Hepatocyte (in vitro differentiated cells): ENCODE measurements at regions not wholly inside any gene's neighbourhood (a gene's known extent, or its start where the extent isn't known, plus 50 kb on each side); places are given as distances from the start of the nearest gene placed in this dataset.

Source experiments
- DNase-seq: peaks from one replicate; pipeline ENCODE4 v3.0.0-alpha.2; 2016; ENCODE audit warnings: low spot score
- H2AFZ ChIP-seq: fragments of 200-600 bp; sonication (generic); 2 replicates; pipeline ENCODE4 v1.6.0; 2016; ENCODE audit warnings: antibody characterized with exemption, mild to moderate bottlenecking
- H3K27ac ChIP-seq: fragments of 200-600 bp; sonication (generic); 2 replicates; pipeline ENCODE4 v1.5.1; 2016; ENCODE audit warnings: mild to moderate bottlenecking
- H3K27me3 ChIP-seq: fragments of 200-600 bp; sonication (generic); 2 replicates; pipeline ENCODE4 v1.6.1; 2016
- H3K36me3 ChIP-seq: fragments of 200-600 bp; sonication (generic); replicated peaks from 2 replicates; pipeline ENCODE4 v1.5.1; 2016; ENCODE audit warnings: low read depth; ENCODE audit not compliant: insufficient read depth
- H3K4me1 ChIP-seq: fragments of 200-600 bp; sonication (generic); 2 replicates; pipeline ENCODE4 v1.5.1; 2016; ENCODE audit warnings: mild to moderate bottlenecking, moderate library complexity; ENCODE audit not compliant: insufficient read depth
- H3K4me2 ChIP-seq: fragments of 200-600 bp; sonication (generic); 2 replicates; pipeline ENCODE4 v1.6.0; 2016
- H3K4me3 ChIP-seq: fragments of 200-600 bp; sonication (generic); 2 replicates; pipeline ENCODE4 v1.5.1; 2016; ENCODE audit warnings: mild to moderate bottlenecking
- H3K79me2 ChIP-seq: fragments of 200-600 bp; sonication (generic); 2 replicates; pipeline ENCODE4 v1.6.0; 2017; ENCODE audit warnings: mild to moderate bottlenecking
- H3K9me2 ChIP-seq: fragments of 200-600 bp; sonication (generic); replicated peaks from 2 replicates; pipeline ENCODE4 v1.6.0; 2017; ENCODE audit warnings: mild to moderate bottlenecking; ENCODE audit not compliant: insufficient read depth
- H3K9me3 ChIP-seq: fragments of 200-600 bp; sonication (generic); 2 replicates; pipeline ENCODE4 v1.5.1; 2016; ENCODE audit warnings: low read depth, mild to moderate bottlenecking
- H4K20me1 ChIP-seq: fragments of 200-600 bp; sonication (generic); 2 replicates; pipeline ENCODE4 v1.6.0; 2016; ENCODE audit warnings: mild to moderate bottlenecking; ENCODE audit not compliant: insufficient read depth, poor library complexity, severe bottlenecking
- CTCF ChIP-seq: fragments of 200-600 bp; sonication (generic); IDR thresholded peaks from 2 replicates; pipeline ENCODE4 v1.5.1; 2016; ENCODE audit warnings: antibody characterized with exemption, mild to moderate bottlenecking; ENCODE audit not compliant: poor library complexity
- EZH2 ChIP-seq: fragments of 200-600 bp; sonication (generic); IDR thresholded peaks from 2 replicates; pipeline ENCODE4 v1.6.1; 2016; ENCODE audit warnings: antibody characterized with exemption, mild to moderate bottlenecking, borderline replicate concordance
- EZH2phosphoT487 ChIP-seq: fragments of 200-600 bp; sonication (generic); IDR thresholded peaks from one replicate; pipeline ENCODE4 v1.6.1; 2018; ENCODE audit warnings: antibody characterized with exemption, mild to moderate bottlenecking, low read depth, moderate library complexity; ENCODE audit not compliant: unreplicated experiment, severe bottlenecking
- WGBS: methylation state at CpG from one replicate; pipeline ENCODE4 v1.1.6; 2016; ENCODE audit warnings: low lambda C conversion rate; ENCODE audit errors: missing lambda C conversion rate; 5-methylcytosine and 5-hydroxymethylcytosine counted together

- peaks cover 70% of the 10 kb centered on the region for H3K79me2 ChIP-seq
- H3K4me2 ChIP-seq: no peak overlapping the region
- H3K4me1 ChIP-seq: peaks cover 5% of the 10 kb centered on the region
- H2AFZ ChIP-seq: no peak overlapping the region
- no peaks in the 10 kb centered on the region for H3K36me3 ChIP-seq
- no peaks in the 10 kb centered on the region for H3K27me3 ChIP-seq
- no peak for DNase-seq
- H3K9me3 ChIP-seq: no peaks in the 10 kb centered on the region
- no peaks in the 10 kb centered on the region for H3K9me2 ChIP-seq
- WGBS: 83% methylated on average over 1 of the region's 1 CpG
- H3K4me3 ChIP-seq: no peak overlapping the region
- H4K20me1 ChIP-seq: no peaks in the 10 kb centered on the region
- no peak overlapping the region for H3K27ac ChIP-seq
- TF ChIP-seq EZH2: no peak
- no peak for TF ChIP-seq CTCF
- no peak for TF ChIP-seq EZH2phosphoT487
Observed at GRCh38 chr6:144416773-144417172, 131.6 kb downstream of the UTRN start.

GRCh38 chr6:144417681-144418080 lies 132.5 kb downstream of the UTRN start:
- no peak for DNase-seq
- Histone ChIP-seq H3K4me2 (no peak overlapping the region), H3K79me2 (peaks cover 63% of the 10 kb centered on the region), H3K36me3 (no peaks in the 10 kb centered on the region), H3K4me3 (no peak overlapping the region), H3K27ac (no peak overlapping the region), H3K9me2 (no peaks in the 10 kb centered on the region), H4K20me1 (no peaks in the 10 kb centered on the region), H2AFZ (no peak overlapping the region), H3K4me1 (no peaks in the 10 kb centered on the region), H3K9me3 (no peaks in the 10 kb centered on the region), H3K27me3 (no peaks in the 10 kb centered on the region)
- TF ChIP-seq CTCF (no peak), EZH2phosphoT487 (no peak)

GRCh38 chr6:144418959-144419545 lies 133.9 kb downstream of the UTRN start:
- Histone ChIP-seq H3K27me3 (no peaks in the 10 kb centered on the region), H3K4me2 (no peak overlapping the region), H4K20me1 (no peaks in the 10 kb centered on the region), H3K79me2 (peaks cover 57% of the 10 kb centered on the region), H3K4me3 (no peak overlapping the region), H3K27ac (no peak overlapping the region), H3K9me3 (no peaks in the 10 kb centered on the region), H3K4me1 (no peaks in the 10 kb centered on the region), H3K9me2 (no peaks in the 10 kb centered on the region), H2AFZ (no peak overlapping the region), H3K36me3 (no peaks in the 10 kb centered on the region)
- no peak for TF ChIP-seq EZH2phosphoT487
- TF ChIP-seq CTCF: no peak
- no peak for TF ChIP-seq EZH2
- DNase-seq: no peak
- WGBS: 91% methylated on average over 6 of the region's 6 CpGs

- Histone ChIP-seq H3K9me3 (no peaks in the 10 kb centered on the region), H3K27me3 (no peaks in the 10 kb centered on the region), H3K79me2 (peaks cover 26% of the 10 kb centered on the region), H3K4me3 (no peak overlapping the region), H3K27ac (no peak overlapping the region), H3K9me2 (no peaks in the 10 kb centered on the region), H3K4me2 (no peak overlapping the region), H2AFZ (no peak overlapping the region), H3K36me3 (no peaks in the 10 kb centered on the region), H4K20me1 (no peaks in the 10 kb centered on the region), H3K4me1 (no peaks in the 10 kb centered on the region)
- no peak for TF ChIP-seq EZH2
- TF ChIP-seq CTCF: no peak
- TF ChIP-seq EZH2phosphoT487: no peak
- no peak for DNase-seq
- WGBS: 26% methylated on average over 3 of the region's 3 CpGs
Observed at GRCh38 chr6:144423167-144423566, 138.0 kb downstream of the UTRN start.
